CD14-positive monocyte (primary cell): ENCODE measurements at regions not wholly inside any gene's neighbourhood (a gene's known extent, or its start where the extent isn't known, plus 50 kb on each side); places are given as distances from the start of the nearest gene placed in this dataset.

ENCODE experiments used
- DNase-seq, 3 donors: peaks; one replicate each; pipeline ENCODE4 v3.0.0-alpha.2; 2011 to 2022
- H2AFZ ChIP-seq: 2 replicates; pipeline ENCODE4 v1.6.0; 2012; ENCODE audit warnings: mild to moderate bottlenecking, low read depth, low read length, inconsistent platforms; ENCODE audit not compliant: insufficient read depth, poor library complexity, severe bottlenecking
- H3K27ac ChIP-seq, 2 donors: 1 replicate in 1 of 2; 2 replicates in 1 of 2; pipeline ENCODE4 v1.5.1; 2012 to 2013; ENCODE audit warnings: low read length in 2 of 2, control low read depth in 1 of 2, inconsistent platforms in 1 of 2, low read depth in 1 of 2, mild to moderate bottlenecking in 1 of 2
- H3K27me3 ChIP-seq, 2 donors: one replicate each; pipeline versions ENCODE4 v1.6.0 to v1.6.1; 2011 to 2013; ENCODE audit warnings: low read length in 2 of 2; ENCODE audit not compliant: control insufficient read depth in 2 of 2, insufficient read depth in 2 of 2
- H3K36me3 ChIP-seq, 2 donors: replicated peaks in 1 of 2; 1 replicate in 1 of 2; 2 replicates in 1 of 2; pipeline versions ENCODE4 v1.5.1 to v1.6.1; 2012 to 2013; ENCODE audit warnings: low read length in 2 of 2, control low read depth in 1 of 2, inconsistent platforms in 1 of 2, mild to moderate bottlenecking in 1 of 2; ENCODE audit not compliant: insufficient read depth in 2 of 2, control insufficient read depth in 1 of 2
- H3K4me1 ChIP-seq, 2 donors: 1 replicate in 1 of 2; 2 replicates in 1 of 2; pipeline versions ENCODE4 v1.5.1 to v1.6.1; 2012 to 2013; ENCODE audit warnings: low read length in 2 of 2, control low read depth in 1 of 2, inconsistent platforms in 1 of 2, mild to moderate bottlenecking in 1 of 2, moderate library complexity in 1 of 2; ENCODE audit not compliant: insufficient read depth in 2 of 2, control insufficient read depth in 1 of 2
- H3K4me2 ChIP-seq: replicated peaks from 2 replicates; pipeline ENCODE3; 2012; ENCODE audit warnings: low read length, moderate library complexity, mild to moderate bottlenecking; ENCODE audit not compliant: poor library complexity, severe bottlenecking; ENCODE audit errors: extremely low read depth
- H3K4me3 ChIP-seq, 3 experiments: fragments of 200-600 bp in 1 of 3; sonication (generic) in 1 of 3; replicated peaks in 1 of 3; 1 replicate in 2 of 3; 2 replicates in 1 of 3; pipeline ENCODE4 v1.5.1; 2011 to 2013; ENCODE audit warnings: low read length in 3 of 3, mild to moderate bottlenecking in 3 of 3, control low read depth in 2 of 3, low read depth in 2 of 3, inconsistent platforms in 1 of 3, moderate library complexity in 1 of 3
- H3K79me2 ChIP-seq: 2 replicates; pipeline ENCODE4 v1.6.0; 2012; ENCODE audit warnings: mild to moderate bottlenecking, control low read depth, inconsistent platforms, low read length, moderate library complexity; ENCODE audit not compliant: insufficient read depth
- H3K9ac ChIP-seq: 2 replicates; pipeline ENCODE4 v1.6.0; 2017; ENCODE audit warnings: low read length, mild to moderate bottlenecking; ENCODE audit not compliant: insufficient read depth, poor library complexity, severe bottlenecking
- H3K9me3 ChIP-seq, 2 donors: replicated peaks in 1 of 2; 1 replicate in 1 of 2; 2 replicates in 1 of 2; pipeline versions ENCODE4 v1.5.1 to v1.6.1; 2012 to 2013; ENCODE audit warnings: low read length in 2 of 2, control low read depth in 1 of 2; ENCODE audit not compliant: control insufficient read depth in 1 of 2, insufficient read depth in 1 of 2
- H4K20me1 ChIP-seq: 2 replicates; pipeline ENCODE4 v1.6.0; 2012; ENCODE audit warnings: mild to moderate bottlenecking, low read length, control low read depth, moderate library complexity; ENCODE audit not compliant: insufficient read depth
- H3K27ac Mint-ChIP-seq, 7 donors: one replicate each; pipeline ENCODE4 v1.8.0; 2020; ENCODE audit warnings: mild to moderate bottlenecking in 7 of 7, mixed read lengths in 7 of 7, moderate library complexity in 6 of 7, inconsistent platforms in 2 of 7
- H3K27me3 Mint-ChIP-seq, 3 donors: one replicate each; pipeline ENCODE4 v1.8.0; 2021 to 2022; ENCODE audit warnings: low read depth in 3 of 3, mild to moderate bottlenecking in 3 of 3, mixed read lengths in 3 of 3, moderate library complexity in 3 of 3, inconsistent platforms in 1 of 3
- H3K36me3 Mint-ChIP-seq, 2 donors: one replicate each; pipeline ENCODE4 v1.8.0; 2020; ENCODE audit warnings: mixed read lengths in 2 of 2, inconsistent platforms in 1 of 2, mild to moderate bottlenecking in 1 of 2
- H3K4me1 Mint-ChIP-seq: one replicate; pipeline ENCODE4 v1.8.0; 2020; ENCODE audit warnings: mild to moderate bottlenecking, mixed read lengths
- H3K4me3 Mint-ChIP-seq, 2 donors: one replicate each; pipeline ENCODE4 v1.8.0; 2020; ENCODE audit warnings: mild to moderate bottlenecking in 2 of 2, mixed read lengths in 2 of 2, moderate library complexity in 1 of 2
- H3K9me3 Mint-ChIP-seq, 7 donors: one replicate each; pipeline ENCODE4 v1.8.0; 2020 to 2022; ENCODE audit warnings: mixed read lengths in 7 of 7, mild to moderate bottlenecking in 6 of 7, moderate library complexity in 6 of 7, inconsistent platforms in 2 of 7
- CTCF ChIP-seq: fragments of 200-600 bp; IDR thresholded peaks from one replicate; pipeline ENCODE4 v1.8.0; 2022; ENCODE audit warnings: antibody characterized with exemption, mild to moderate bottlenecking
- WGBS: methylation state at CpG from one replicate; pipeline ENCODE4 v1.1.5; 2013; ENCODE audit warnings: missing lambda C conversion rate; ENCODE audit not compliant: insufficient coverage; 5-methylcytosine and 5-hydroxymethylcytosine counted together
- intact Hi-C, 2 donors: fragments of 100-400 bp; cut with micrococcal nuclease; formaldehyde crosslinking; loops; one replicate each; pipeline versions ENCODE4 v1.15.0 to v1.15.1; 2023

- DNase-seq: no peak
- Histone ChIP-seq H3K4me3 (no peak overlapping the region), H3K4me1 (no peaks in the 10 kb centered on the region), H4K20me1 (no peaks in the 10 kb centered on the region), H3K9me3 (no peaks in the 10 kb centered on the region), H3K4me2 (no peak overlapping the region), H3K27ac (no peak overlapping the region), H3K9ac (no peak overlapping the region), H2AFZ (no peak overlapping the region), H3K36me3 (no peaks in the 10 kb centered on the region), H3K79me2 (no peaks in the 10 kb centered on the region), H3K27me3 (no peaks in the 10 kb centered on the region)
- Mint-ChIP-seq H3K4me1 (no peaks in the 10 kb centered on the region), H3K27ac (no peak overlapping the region), H3K9me3 (peaks cover 0 to 3% (median 0%) of the 10 kb centered on the region in 7 donors), H3K36me3 (no peaks in the 10 kb centered on the region), H3K4me3 (no peak overlapping the region), H3K27me3 (peaks cover 0 to 1% (median 0%) of the 10 kb centered on the region in 3 donors)
- whole genome bisulfite sequencing: 27% methylated on average over 1 of the region's 3 CpGs
- intact Hi-C loops: no loop called here
- no peak for TF ChIP-seq CTCF
Observed at GRCh38 chr9:118222375-118222774, 518.2 kb downstream of the TLR4 start.

- no peak overlapping the region for H3K4me3 ChIP-seq
Observed at GRCh38 chr9:118223111-118223510, 518.9 kb downstream of the TLR4 start.

More at GRCh38 chr9:118223111-118223510, 518.9 kb downstream of the TLR4 start:
- Mint-ChIP-seq H3K27ac (no peak overlapping the region), H3K36me3 (no peaks in the 10 kb centered on the region), H3K27me3 (no peaks in the 10 kb centered on the region), H3K4me3 (no peak overlapping the region), H3K9me3 (peaks cover 0 to 3% (median 0%) of the 10 kb centered on the region in 7 donors), H3K4me1 (no peaks in the 10 kb centered on the region)
- no peak for DNase-seq
- H3K9me3 ChIP-seq: no peaks in the 10 kb centered on the region
- no peak for TF ChIP-seq CTCF
- H3K27ac ChIP-seq: no peak overlapping the region
- H2AFZ ChIP-seq: no peak overlapping the region
- H3K4me1 ChIP-seq: no peaks in the 10 kb centered on the region
- no peaks in the 10 kb centered on the region for H3K79me2 ChIP-seq
- no peak overlapping the region for H3K9ac ChIP-seq
- H3K36me3 ChIP-seq: no peaks in the 10 kb centered on the region
- intact Hi-C loops: no loop called here
- H3K27me3 ChIP-seq: no peaks in the 10 kb centered on the region
- H3K4me2 ChIP-seq: no peak overlapping the region
- H4K20me1 ChIP-seq: no peaks in the 10 kb centered on the region
